ENCODE measurements at regions not wholly inside any gene's neighbourhood (a gene's known extent, or its start where the extent isn't known, plus 50 kb on each side); places are given as distances from the start of the nearest gene placed in this dataset.

DNA sequence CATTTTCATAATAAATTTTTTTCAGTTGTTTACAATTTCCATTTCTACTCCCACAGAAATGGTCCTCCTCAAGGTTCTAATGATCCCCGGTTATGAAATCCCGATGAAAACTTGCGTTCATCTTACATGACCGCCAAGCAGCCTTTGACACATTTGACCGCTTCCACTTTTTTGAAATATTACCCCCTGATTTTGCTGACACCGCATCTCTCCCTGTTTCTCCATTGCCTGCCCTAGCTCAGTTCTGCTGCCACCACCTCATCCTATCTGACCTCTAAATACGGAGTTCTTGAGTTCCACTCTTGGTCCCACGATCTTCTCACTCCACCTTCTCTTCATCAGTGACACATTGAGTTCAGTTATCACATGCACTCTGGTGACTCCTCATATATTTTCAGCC lies 74.1 kb downstream of the SLC35B3 start:
- H3K79me2 ChIP-seq (ENCODE audit: insufficient read depth, low read length) = no peaks in the 10 kb centered on the region
- H3K4me3 ChIP-seq (ENCODE audit: low read length, poor library complexity, severe bottlenecking) = no peak overlapping the region
- H3K4me2 ChIP-seq (ENCODE audit: low read depth, low read length, poor library complexity, severe bottlenecking) = no peak overlapping the region
- H3K9ac ChIP-seq (ENCODE audit: low read depth, low read length, poor library complexity, severe bottlenecking) = no peak overlapping the region
- H3K9me3 ChIP-seq (ENCODE audit: insufficient read depth, low read depth, low read length) = no peaks in the 10 kb centered on the region
- TF ChIP-seq, protein P1, sequence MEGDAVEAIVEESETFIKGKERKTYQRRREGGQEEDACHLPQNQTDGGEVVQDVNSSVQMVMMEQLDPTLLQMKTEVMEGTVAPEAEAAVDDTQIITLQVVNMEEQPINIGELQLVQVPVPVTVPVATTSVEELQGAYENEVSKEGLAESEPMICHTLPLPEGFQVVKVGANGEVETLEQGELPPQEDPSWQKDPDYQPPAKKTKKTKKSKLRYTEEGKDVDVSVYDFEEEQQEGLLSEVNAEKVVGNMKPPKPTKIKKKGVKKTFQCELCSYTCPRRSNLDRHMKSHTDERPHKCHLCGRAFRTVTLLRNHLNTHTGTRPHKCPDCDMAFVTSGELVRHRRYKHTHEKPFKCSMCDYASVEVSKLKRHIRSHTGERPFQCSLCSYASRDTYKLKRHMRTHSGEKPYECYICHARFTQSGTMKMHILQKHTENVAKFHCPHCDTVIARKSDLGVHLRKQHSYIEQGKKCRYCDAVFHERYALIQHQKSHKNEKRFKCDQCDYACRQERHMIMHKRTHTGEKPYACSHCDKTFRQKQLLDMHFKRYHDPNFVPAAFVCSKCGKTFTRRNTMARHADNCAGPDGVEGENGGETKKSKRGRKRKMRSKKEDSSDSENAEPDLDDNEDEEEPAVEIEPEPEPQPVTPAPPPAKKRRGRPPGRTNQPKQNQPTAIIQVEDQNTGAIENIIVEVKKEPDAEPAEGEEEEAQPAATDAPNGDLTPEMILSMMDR (conservative IDR thresholded peaks at IDR 0.05; ENCODE audit: low read length) = no peak
- no peak for TF ChIP-seq EZH2phosphoT487 (IDR thresholded peaks at IDR 0.05; ENCODE audit: borderline replicate concordance)
- H3F3A ChIP-seq (ENCODE audit: low read depth) = no peaks in the 10 kb centered on the region
- no peaks in the 10 kb centered on the region for H3K9me2 ChIP-seq (replicated peaks; ENCODE audit: low read depth, low read length)
- no peaks in the 10 kb centered on the region for H3K27me3 ChIP-seq (ENCODE audit: insufficient read depth, low read length, poor library complexity, severe bottlenecking)
- H3K4me1 ChIP-seq (ENCODE audit: insufficient read depth, low read length, poor library complexity, severe bottlenecking) = no peaks in the 10 kb centered on the region
- H2AFZ ChIP-seq (ENCODE audit: low read length) = no peak overlapping the region
- H3K36me3 ChIP-seq (ENCODE audit: insufficient read depth, low read length) = no peaks in the 10 kb centered on the region
- H4K20me1 ChIP-seq (ENCODE audit: insufficient read depth, low read length, poor library complexity, severe bottlenecking) = no peaks in the 10 kb centered on the region

DNA sequence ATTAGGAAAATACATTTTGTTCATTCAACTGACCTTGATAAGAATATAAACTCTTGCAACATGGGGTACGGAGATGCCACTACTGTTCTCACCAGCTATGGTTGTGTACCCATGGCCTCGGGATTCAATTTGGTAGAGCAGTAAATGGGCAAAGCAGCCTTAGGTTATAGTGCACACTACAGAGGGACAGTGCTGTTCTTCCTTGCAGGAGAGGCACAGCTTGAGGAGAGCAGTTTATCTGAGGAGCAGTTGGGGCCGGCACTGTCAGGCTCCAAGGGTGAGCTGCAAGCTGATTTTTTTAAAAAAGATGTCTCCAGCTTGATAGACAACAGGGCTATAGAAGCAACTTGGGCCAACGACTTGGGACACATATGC lies 82.4 kb downstream of the SLC35B3 start:
- Histone ChIP-seq H3K79me2 (ENCODE audit: insufficient read depth, low read length) (no peaks in the 10 kb centered on the region), H2AFZ (ENCODE audit: low read length) (no peak overlapping the region), H3K4me1 (ENCODE audit: insufficient read depth, low read length, poor library complexity, severe bottlenecking) (no peaks in the 10 kb centered on the region), H3K4me3 (ENCODE audit: low read length, poor library complexity, severe bottlenecking) (no peak overlapping the region), H3K36me3 (ENCODE audit: insufficient read depth, low read length) (no peaks in the 10 kb centered on the region), H3K27me3 (ENCODE audit: insufficient read depth, low read length, poor library complexity, severe bottlenecking) (no peaks in the 10 kb centered on the region), H3K9me2 (replicated peaks; ENCODE audit: low read depth, low read length) (no peaks in the 10 kb centered on the region), H3K9ac (ENCODE audit: low read depth, low read length, poor library complexity, severe bottlenecking) (no peak overlapping the region), H3K9me3 (ENCODE audit: insufficient read depth, low read depth, low read length) (no peaks in the 10 kb centered on the region; the same call in 1 of the 2 replicates), H3F3A (ENCODE audit: low read depth) (no peaks in the 10 kb centered on the region), H4K20me1 (ENCODE audit: insufficient read depth, low read length, poor library complexity, severe bottlenecking) (no peaks in the 10 kb centered on the region), H3K4me2 (ENCODE audit: low read depth, low read length, poor library complexity, severe bottlenecking) (no peak overlapping the region)
- TF ChIP-seq, protein P1 (conservative IDR thresholded peaks at IDR 0.05; ENCODE audit: low read length) = no peak
- TF ChIP-seq EZH2phosphoT487 (IDR thresholded peaks at IDR 0.05; ENCODE audit: borderline replicate concordance) = no peak

DNA sequence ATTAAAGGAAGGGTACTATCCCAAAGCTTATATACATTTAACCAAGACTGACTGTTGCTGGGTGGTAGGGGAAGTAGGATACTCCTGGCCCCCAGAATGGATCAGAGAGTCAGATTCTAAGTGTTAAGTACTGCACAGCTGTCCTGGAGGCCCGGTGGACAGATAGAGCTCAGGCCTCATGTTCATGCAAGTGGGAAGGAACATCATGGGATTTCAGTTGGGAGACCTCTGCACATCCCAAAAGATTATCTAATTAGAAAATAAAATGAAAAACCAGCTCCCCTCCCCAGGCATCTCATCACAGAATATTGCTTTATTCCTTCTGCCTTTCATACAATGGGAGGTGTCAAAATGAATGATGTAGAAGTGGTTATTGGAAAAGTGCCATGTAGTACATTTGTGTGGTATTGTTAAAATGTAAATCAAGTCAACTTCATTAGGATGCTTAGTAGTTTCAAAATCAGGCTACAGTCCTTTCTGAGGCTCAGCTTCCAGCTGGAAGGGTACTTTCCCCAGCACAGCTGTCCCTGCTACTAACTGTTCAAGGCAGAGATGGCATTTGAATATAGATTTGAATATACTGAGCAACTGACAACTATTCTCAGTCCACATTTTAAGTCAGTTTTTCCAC lies 82.9 kb downstream of the SLC35B3 start:
- H3K27me3 ChIP-seq (ENCODE audit: insufficient read depth, low read length, poor library complexity, severe bottlenecking) = no peaks in the 10 kb centered on the region
- H3K9me3 ChIP-seq (ENCODE audit: insufficient read depth, low read depth, low read length) = no peaks in the 10 kb centered on the region; the same call in 1 of the 2 replicates
- no peak overlapping the region for H2AFZ ChIP-seq (ENCODE audit: low read length)
- H3F3A ChIP-seq (ENCODE audit: low read depth) = no peaks in the 10 kb centered on the region
- H3K4me1 ChIP-seq (ENCODE audit: insufficient read depth, low read length, poor library complexity, severe bottlenecking) = no peaks in the 10 kb centered on the region
- TF ChIP-seq, protein P1 (conservative IDR thresholded peaks at IDR 0.05; ENCODE audit: low read length) = no peak
- TF ChIP-seq EZH2phosphoT487 (IDR thresholded peaks at IDR 0.05; ENCODE audit: borderline replicate concordance) = no peak
- no peak overlapping the region for H3K9ac ChIP-seq (ENCODE audit: low read depth, low read length, poor library complexity, severe bottlenecking)
- H3K79me2 ChIP-seq (ENCODE audit: insufficient read depth, low read length) = no peaks in the 10 kb centered on the region
- H4K20me1 ChIP-seq (ENCODE audit: insufficient read depth, low read length, poor library complexity, severe bottlenecking) = no peaks in the 10 kb centered on the region
- H3K4me3 ChIP-seq (ENCODE audit: low read length, poor library complexity, severe bottlenecking) = no peak overlapping the region
- H3K9me2 ChIP-seq (replicated peaks; ENCODE audit: low read depth, low read length) = no peaks in the 10 kb centered on the region
- no peak overlapping the region for H3K4me2 ChIP-seq (ENCODE audit: low read depth, low read length, poor library complexity, severe bottlenecking)
- H3K36me3 ChIP-seq (ENCODE audit: insufficient read depth, low read length) = no peaks in the 10 kb centered on the region
